K562 (cell line): ENCODE measurements at regions not wholly inside any gene's neighbourhood (a gene's known extent, or its start where the extent isn't known, plus 50 kb on each side); places are given as distances from the start of the nearest gene placed in this dataset.

ENCODE experiments used
- CEBPB ChIP-seq: fragments of 450-650 bp; IDR thresholded peaks from 2 replicates; pipeline ENCODE4 v1.6.1; 2016; ENCODE audit warnings: missing genetic modification characterization, missing compliant biosample characterization
- EZH2 ChIP-seq: IDR thresholded peaks from 2 replicates; pipeline ENCODE4 v1.6.1; 2012; ENCODE audit warnings: low read depth, mild to moderate bottlenecking, inconsistent platforms, low read length, borderline replicate concordance
- HDAC2 ChIP-seq: fragments of 450-650 bp; IDR thresholded peaks from 2 replicates; pipeline ENCODE4 v1.6.1; 2016; ENCODE audit warnings: mild to moderate bottlenecking
- MXI1 ChIP-seq: IDR thresholded peaks from 2 replicates; pipeline ENCODE4 v1.6.1; 2011; ENCODE audit warnings: low read depth, mild to moderate bottlenecking, improper control_type of control experiment, low read length
- NELFE ChIP-seq: IDR thresholded peaks from 2 replicates; pipeline ENCODE4 v1.6.1; 2011; ENCODE audit warnings: mild to moderate bottlenecking; ENCODE audit not compliant: insufficient read depth, insufficient read length
- PRDM10 ChIP-seq: fragments of 450-650 bp; IDR thresholded peaks from 2 replicates; pipeline ENCODE4 v1.6.1; 2018; ENCODE audit not compliant: partially characterized antibody
- TAF1 ChIP-seq: IDR thresholded peaks from 2 replicates; pipeline ENCODE4 v1.6.1; 2011; ENCODE audit warnings: mild to moderate bottlenecking, low read length, moderate library complexity; ENCODE audit not compliant: insufficient read depth, control insufficient read depth, severe bottlenecking; ENCODE audit errors: extremely low read depth
- ZNF197 ChIP-seq: fragments of 200-800 bp; sonication (Bioruptor generic); IDR thresholded peaks from 2 replicates; pipeline ENCODE4 v1.6.1; 2016; ENCODE audit warnings: low read depth, missing genetic modification characterization, missing compliant biosample characterization
- TF ChIP-seq, protein P1 (sequence below): fragments of 250-450 bp; sonication (Bioruptor Pico); IDR thresholded peaks from 2 replicates; pipeline ENCODE4 v1.5.0; 2021
- TF ChIP-seq, protein P2 (sequence below): sonication (generic); formaldehyde crosslinking; IDR thresholded peaks from 2 replicates; pipeline ENCODE4 v1.8.1; 2023; ENCODE audit warnings: mild to moderate bottlenecking, missing genetic modification reagents
- TF ChIP-seq, protein P3 (sequence below), 3 experiments: IDR thresholded peaks in 2 of 3; conservative IDR thresholded peaks in 1 of 3; 2 replicates each; pipeline ENCODE4 v1.5.1; 2011 to 2012; ENCODE audit warnings: low read length in 3 of 3, mild to moderate bottlenecking in 3 of 3, control low read depth in 2 of 3, improper control_type of control experiment in 1 of 3, inconsistent platforms in 1 of 3, low read depth in 1 of 3, mixed read lengths in 1 of 3, moderate library complexity in 1 of 3; ENCODE audit not compliant: insufficient read depth in 2 of 3

GRCh38 chr12:74264692-74265091 lies 272.9 kb upstream of the ATXN7L3B start:
- TF ChIP-seq CEBPB (tag) = no peak
- TF ChIP-seq, protein P1, sequence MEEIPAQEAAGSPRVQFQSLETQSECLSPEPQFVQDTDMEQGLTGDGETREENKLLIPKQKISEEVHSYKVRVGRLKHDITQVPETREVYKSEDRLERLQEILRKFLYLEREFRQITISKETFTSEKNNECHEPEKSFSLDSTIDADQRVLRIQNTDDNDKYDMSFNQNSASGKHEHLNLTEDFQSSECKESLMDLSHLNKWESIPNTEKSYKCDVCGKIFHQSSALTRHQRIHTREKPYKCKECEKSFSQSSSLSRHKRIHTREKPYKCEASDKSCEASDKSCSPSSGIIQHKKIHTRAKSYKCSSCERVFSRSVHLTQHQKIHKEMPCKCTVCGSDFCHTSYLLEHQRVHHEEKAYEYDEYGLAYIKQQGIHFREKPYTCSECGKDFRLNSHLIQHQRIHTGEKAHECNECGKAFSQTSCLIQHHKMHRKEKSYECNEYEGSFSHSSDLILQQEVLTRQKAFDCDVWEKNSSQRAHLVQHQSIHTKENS (CRISPR knock-in tag) = no peak
- TF ChIP-seq TAF1 = no peak
- no peak for TF ChIP-seq NELFE
- TF ChIP-seq, protein P2, sequence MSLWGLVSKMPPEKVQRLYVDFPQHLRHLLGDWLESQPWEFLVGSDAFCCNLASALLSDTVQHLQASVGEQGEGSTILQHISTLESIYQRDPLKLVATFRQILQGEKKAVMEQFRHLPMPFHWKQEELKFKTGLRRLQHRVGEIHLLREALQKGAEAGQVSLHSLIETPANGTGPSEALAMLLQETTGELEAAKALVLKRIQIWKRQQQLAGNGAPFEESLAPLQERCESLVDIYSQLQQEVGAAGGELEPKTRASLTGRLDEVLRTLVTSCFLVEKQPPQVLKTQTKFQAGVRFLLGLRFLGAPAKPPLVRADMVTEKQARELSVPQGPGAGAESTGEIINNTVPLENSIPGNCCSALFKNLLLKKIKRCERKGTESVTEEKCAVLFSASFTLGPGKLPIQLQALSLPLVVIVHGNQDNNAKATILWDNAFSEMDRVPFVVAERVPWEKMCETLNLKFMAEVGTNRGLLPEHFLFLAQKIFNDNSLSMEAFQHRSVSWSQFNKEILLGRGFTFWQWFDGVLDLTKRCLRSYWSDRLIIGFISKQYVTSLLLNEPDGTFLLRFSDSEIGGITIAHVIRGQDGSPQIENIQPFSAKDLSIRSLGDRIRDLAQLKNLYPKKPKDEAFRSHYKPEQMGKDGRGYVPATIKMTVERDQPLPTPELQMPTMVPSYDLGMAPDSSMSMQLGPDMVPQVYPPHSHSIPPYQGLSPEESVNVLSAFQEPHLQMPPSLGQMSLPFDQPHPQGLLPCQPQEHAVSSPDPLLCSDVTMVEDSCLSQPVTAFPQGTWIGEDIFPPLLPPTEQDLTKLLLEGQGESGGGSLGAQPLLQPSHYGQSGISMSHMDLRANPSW = no peak
- no peak for TF ChIP-seq ZNF197 (CRISPR knock-in tag)
- TF ChIP-seq, protein P3, sequence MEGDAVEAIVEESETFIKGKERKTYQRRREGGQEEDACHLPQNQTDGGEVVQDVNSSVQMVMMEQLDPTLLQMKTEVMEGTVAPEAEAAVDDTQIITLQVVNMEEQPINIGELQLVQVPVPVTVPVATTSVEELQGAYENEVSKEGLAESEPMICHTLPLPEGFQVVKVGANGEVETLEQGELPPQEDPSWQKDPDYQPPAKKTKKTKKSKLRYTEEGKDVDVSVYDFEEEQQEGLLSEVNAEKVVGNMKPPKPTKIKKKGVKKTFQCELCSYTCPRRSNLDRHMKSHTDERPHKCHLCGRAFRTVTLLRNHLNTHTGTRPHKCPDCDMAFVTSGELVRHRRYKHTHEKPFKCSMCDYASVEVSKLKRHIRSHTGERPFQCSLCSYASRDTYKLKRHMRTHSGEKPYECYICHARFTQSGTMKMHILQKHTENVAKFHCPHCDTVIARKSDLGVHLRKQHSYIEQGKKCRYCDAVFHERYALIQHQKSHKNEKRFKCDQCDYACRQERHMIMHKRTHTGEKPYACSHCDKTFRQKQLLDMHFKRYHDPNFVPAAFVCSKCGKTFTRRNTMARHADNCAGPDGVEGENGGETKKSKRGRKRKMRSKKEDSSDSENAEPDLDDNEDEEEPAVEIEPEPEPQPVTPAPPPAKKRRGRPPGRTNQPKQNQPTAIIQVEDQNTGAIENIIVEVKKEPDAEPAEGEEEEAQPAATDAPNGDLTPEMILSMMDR (IDR thresholded peaks at IDR 0.05 in 2 of 3, conservative IDR thresholded peaks at IDR 0.05 in 1 of 3; ENCODE audit: insufficient read depth in 2 of 3, low read depth in 1 of 3, low read length in 3 of 3) = no peak
- TF ChIP-seq EZH2 = no peak
- no peak for TF ChIP-seq MXI1
- TF ChIP-seq PRDM10 = no peak
- no peak for TF ChIP-seq HDAC2
